IPS DF 4.7 (cell line): ENCODE measurements at regions not wholly inside any gene's neighbourhood (a gene's known extent, or its start where the extent isn't known, plus 50 kb on each side); places are given as distances from the start of the nearest gene placed in this dataset.
A peak's percentile ranks its signal among the peaks of the same experiment; 100 is the strongest.

Experiments
- DNase-seq: peaks from one replicate; pipeline ENCODE4 v3.0.0-alpha.2; 2013; ENCODE audit warnings: low spot score; ENCODE audit errors: extremely low read depth

DNA sequence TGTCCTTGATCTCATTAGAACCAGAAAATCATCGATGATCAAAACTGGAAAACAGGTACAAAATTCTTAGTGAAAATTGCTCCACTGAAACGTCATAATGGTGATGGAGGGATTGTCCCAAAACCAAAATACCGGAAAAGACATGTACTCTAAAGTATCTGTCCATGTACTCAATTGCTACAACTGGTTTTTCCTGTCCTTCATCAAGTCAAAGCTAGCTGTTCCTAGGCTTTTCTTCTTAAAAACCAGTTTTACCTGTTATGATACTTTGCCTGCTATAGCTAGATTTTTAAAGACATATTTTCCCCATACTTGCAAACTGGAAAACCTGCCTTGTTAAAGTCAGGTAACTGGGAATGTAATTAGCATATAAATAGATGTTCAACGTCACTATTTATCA lies 50.5 kb upstream of the LRRC1 start:
- DNase-seq, result no peak

DNA sequence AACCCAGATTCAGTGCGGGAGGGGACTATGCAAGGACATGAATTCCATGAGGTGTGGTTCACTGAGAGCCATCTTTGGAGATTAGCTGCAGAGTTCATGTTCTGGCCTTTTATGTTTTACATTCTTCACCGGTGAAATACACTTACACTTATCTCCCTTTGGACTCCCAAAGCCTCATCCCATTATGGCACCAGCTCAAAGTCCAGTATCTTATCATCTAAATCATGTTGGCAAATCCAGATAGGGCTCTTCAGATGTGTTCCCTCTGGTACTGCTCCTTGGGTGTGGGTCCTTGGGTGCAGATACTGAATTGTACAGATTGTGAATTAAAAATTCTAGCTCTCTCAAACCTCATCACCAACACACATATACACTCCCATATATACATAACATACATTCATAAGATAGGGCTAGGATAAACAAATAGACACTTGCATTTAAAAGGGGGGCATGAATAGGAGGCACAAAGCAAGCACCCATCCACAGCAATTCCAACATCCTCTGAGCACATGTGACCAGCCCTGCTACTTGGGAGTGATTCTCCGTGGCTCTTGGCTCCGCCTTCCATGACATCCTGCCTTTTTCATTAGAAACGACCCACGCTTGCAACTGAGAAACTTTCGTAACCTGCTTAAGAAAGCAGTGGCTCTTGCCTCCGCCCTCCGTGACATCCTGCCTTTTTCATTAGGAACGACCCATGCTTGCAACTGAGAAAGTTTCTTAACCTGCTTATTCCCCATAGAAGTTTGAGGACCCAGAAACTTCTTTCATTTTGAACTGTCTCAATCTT lies 53.6 kb upstream of the LRRC1 start:
- DNase-seq, result no peak

DNA sequence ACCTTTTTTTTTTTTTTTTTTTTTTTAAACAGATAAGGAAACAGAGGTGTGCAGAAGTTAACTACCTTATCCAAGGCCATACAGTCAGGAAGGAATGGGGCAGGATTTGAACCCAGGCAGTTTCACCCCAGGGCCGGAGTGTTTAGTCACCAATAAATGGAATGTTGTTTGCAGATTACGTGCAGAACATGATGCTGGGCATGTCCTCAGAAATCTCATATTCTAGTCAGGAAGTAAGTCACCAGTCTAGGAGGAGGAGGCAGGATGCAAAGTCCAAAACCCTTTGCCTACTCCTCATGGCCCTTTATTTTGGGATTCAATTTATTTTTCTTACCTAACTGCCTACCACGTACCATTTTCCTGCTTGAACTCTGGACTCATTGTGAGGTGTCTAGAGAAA lies 57.1 kb upstream of the LRRC1 start:
- DNase-seq, result no peak

DNA sequence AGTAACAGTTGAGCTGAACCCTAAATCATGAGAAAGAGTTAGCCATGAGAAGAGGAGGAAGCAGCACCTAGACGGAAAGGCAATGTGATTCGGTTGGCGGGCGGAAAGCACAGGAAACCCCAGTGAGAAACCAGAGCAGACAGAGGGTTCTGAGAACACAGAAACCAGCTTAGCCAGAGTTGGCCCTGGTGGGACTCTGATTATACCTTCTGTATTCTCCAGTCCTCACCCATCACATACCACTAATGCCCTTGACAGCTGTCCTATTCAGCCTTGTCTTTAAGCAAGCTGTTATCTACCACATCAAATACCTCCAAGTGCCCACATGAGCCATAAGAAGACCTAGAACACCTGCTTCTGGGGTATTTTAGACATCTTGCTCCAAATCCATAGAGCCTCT lies 58.9 kb upstream of the LRRC1 start:
- DNase-seq, result no peak

DNA sequence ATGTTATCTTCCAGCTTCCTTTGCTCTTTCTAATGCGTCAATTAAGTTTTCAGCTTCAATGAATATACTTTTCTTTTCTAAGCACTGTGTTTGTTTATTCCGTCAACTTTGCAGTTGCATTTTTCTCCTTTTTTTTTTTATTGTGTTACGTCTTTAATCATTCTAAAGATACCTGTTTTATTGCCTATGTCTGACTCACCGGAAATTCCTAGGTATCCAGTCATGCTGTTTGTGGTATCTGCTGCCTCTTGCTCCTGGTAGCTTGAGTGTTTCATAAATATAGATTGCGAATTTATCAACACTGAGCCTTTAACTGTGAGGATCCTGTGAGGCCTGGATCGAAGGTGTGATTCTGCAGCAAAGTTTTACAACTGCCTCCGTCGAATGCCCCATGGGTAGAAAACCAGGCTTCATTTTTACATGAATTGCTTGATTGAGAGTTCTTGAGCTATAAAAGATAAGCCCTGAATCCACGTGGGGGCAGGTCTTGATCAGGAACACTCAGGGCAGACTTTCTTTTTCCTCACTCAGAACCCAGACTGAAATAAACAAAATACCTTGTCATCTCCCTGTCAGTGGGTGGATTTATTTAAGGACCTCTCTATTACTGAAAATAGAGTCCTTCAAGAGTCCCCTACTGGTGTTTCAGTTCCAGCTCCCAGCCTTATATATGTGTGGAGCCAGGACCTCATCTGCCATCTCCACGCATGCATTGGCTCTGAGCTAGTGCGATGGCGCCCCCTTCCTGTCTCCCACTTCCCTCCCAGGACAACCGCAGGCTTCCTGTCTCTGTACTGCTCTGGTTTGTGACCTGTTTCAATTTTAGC lies 60.1 kb upstream of the LRRC1 start:
- no peak for DNase-seq

DNA sequence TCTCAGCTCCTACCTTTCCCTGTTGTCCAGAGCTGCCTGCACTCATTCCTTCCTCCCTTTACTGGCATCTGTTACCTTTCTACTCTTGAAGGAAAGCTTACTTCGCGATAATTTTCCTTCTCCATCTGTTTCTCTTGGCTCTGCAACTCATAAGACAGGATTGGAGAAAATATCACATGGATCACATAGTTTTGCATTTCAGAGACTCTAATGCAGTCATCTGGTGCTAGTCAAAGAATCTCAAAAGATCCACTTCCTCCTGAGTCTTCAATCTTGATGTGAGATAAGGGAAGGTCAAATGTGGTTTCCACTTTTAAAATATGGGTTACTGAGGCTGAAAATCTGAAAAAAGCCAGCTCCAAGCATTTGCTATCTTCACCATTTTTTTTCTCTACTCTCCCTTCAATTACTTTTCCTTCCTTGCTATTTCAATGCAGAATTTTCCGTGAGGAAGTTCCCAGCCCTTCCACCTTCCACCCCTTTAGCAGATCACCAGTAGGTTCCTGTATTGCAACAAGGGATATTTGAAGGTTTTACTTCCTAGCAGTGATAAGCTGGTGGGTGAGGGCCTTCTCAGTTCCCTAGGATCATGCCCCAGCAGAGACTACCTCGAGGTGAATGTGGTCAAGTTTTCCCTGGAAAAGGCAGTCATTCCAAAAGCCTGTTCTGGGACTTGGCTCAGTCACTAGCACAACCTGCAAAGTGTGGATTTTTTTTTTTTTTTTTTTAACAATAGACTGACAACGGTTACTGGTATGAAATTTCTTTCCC lies 62.8 kb upstream of the LRRC1 start:
- no peak for DNase-seq

DNA sequence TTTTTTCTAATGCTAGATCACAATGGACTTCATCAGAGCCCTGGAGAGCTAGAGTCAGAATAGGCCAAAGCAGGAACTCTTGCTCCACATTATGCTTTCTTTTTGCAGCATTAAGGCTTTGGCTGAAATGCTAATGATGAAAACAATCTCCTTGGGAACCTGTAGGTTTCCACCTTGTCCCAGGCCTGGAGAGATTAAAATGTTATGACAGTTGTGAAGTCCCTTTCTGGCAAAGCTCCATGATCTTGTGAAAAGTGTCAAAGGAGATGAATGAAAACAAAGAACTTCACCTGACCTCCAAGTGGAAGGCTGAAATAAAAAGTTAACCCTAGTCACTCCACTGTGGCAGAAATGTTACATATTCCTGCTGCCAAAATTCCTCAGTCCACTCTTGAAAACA lies 64.0 kb upstream of the LRRC1 start:
- DNase-seq, result no peak

DNA sequence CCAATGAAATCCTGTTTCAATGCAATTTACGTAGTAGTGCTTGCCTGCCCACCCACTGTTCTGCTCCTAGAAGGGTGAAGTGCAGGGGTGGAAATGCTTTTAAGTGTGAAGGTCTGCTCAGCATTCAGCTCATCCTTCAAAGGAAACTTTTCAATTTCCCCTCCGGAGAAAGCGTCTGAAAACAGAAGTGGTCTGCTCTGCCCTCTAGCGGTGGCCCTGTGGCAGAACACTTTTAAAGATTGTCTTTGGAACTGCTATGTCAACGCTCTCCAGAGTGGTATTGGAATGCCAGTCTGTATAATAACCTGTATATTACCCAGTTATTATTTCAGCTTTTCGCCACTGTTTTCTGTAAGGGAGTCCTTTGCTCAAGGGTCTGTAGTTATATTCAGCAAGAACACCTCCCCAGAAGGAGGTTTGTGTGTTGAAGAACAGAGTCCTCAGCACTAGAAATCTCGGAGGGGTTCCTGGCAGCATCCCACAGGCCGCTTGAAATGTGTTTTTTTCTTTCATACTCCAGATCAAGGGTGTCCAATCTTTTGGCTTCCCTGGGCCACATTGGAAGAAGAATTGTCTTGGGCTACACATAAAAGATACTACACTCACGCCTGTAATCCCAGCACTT lies 63.1 kb upstream of the KLHL31 start:
- no peak for DNase-seq

DNA sequence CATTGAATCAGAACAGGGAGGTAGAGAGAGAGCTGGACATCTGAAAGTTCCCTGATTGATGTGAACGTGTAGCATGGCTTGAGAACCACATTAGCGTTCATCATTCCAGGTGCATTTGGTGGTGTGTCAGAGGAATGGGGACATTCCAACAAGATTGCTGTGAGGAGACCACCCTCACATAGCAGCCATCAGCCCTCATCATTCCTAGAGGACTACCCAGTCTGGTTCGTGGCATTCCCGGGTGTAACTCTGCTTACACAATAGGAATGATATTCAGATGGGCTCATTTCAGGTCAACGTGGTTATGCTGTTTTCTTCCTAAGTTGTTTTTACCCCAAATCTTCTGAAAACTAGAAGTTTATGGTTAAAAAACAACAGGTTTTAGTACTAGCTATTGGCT lies 62.2 kb upstream of the KLHL31 start:
- DNase-seq, result no peak

DNA sequence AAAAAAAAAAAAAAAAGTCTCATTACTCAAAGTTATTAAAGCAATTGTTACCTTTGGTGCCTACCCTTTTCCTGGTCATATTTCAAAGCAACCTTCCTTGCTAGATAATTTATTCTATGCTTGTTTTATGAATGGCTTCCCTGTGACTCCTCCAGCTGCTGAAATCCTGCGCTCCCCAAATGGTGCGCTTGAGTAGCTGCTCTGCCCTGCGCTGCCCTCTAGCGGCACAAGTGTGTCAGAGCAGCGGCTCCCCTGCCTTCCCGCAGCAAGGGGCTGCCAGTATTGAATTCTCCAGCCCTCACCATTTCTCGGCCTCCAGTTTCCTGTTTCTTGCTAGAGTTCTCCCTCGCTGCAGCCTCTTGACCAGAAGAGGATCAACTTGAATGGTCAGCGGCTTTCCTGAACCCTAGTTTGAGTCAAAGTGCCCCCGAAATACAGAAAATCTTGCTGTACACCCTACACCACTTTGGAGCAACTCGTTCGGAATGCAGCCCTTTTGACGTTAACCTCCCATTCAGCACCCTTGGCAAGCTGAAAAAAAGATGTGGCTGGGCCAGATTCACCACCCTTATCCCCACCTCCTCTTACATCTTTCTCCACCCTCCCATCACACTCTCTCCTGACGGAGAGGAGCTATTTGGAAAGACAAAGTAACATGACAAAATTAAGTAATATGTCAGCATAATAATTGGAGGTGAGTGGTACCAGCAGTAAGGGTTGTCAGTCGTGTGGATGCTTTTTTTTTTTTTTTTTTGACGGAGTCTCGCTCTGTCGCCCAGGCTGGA lies 60.4 kb upstream of the KLHL31 start:
- DNase-seq, result no peak

DNA sequence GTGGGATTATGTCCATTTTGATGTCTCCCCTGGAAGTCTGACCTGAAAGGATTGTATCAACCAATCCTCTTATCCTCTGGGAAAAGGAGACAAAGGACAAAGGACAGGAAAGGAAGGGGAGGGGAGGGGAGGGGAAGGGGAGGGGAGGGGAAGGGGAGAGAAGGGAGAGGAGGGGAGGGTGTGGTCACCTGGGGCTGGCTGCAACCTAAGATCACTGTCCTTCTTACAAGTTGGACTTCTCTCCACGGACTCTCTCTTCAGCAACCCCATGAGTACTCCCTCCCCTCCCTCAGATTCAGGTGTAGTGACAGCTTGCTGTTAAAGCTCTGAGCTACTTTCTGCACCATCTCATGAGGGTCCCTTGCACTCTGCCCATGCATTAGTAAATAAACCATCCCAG lies 58.9 kb upstream of the KLHL31 start:
- DNase-seq, result no peak

DNA sequence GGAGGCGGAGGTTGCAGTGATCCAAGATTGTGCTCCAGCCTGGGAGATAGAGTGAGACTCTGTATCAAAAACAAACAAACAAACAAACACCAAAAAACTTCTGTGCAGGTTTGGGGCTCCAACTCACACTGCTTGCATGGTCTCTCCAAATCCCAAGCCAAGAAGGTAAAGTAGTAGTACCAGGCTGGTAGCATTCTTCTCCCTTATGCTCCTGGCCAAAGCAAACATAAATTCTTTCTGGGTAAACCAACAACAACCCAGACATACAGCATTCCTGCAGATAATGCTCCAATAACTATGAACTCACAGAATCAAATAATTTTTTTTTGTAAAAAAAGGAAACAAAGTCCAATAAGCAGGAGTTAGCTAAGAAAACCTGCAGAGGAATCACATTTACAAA lies 57.8 kb upstream of the KLHL31 start:
- no peak for DNase-seq

DNA sequence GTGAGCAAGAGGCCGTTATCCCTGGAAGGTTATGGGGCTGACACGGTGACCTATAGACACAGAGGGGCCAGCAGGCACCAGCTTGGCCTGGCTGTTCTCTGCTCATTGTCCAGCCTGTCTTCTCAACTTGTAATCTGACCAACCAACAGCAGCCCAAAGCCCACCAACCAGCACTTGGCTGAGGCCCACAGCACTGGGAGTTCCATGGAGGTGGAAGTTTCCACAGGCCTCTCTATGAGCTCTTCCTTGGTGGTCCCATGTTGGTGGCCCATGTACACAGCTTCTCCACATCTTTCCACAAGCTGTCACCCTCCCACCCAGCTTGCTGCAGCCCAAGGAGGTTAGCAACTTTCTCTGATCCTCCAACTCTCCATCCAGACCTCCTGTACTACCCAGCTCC lies 56.2 kb upstream of the KLHL31 start:
- DNase-seq, result no peak

DNA sequence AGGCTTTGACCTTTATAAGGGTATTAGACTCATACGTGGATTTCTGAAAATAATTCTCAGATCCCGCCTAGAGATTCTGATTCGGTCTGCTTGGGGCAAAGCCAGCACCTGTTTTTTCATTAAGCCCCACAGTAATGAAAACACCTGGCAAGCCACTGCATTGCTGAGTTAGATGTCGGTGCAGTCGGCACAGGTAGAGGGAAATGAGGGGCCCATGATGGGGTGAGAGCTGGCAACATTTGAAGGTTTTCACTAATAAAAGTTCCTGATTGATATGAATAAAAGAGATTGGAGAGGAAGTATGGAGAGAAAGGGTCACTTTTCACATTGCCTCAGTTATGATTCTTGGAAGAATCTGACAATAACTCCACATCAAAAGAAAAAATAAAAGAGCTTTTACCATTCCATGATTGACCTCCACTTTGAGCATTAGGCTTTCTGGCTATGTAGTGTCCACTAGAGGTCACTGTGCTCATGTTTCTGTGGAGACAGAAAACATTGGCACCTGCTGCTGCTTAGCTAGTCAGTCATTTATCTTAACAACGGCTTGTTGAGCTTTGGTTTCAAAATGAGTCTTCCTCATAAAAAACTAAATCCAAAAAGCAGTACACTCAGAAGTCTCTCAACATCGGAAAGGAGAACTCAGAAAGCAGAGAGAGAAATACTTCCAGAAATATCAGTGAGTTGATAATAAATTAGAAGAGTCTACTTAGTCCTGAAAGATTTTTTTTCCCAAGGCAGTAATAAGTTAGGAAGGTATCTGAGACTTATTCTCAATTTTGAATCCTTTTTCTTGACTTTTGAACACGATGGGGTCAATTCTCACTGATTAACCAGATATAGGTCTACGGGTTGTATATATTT lies 53.3 kb upstream of the KLHL31 start:
- peak; percentile 68 for DNase-seq

DNA sequence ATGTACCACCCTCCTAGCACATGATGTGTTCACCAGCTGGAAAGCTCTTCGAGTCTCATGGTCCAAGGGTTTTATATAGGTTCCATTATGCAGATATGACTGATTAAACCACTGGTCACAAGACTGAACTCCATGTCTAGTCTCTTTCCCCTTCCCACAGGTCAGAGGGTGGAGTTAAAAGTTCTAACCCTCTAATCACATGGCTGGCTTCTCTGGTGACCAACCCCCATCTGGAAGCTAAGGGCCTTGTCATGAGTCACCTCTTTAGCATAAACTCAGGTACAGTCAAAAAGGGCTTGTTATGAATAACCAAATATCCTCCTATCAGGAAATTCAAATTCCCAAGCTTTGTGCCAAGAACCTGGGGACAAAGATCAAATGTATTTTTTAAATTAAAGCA lies 52.0 kb upstream of the KLHL31 start:
- DNase-seq, result no peak

DNA sequence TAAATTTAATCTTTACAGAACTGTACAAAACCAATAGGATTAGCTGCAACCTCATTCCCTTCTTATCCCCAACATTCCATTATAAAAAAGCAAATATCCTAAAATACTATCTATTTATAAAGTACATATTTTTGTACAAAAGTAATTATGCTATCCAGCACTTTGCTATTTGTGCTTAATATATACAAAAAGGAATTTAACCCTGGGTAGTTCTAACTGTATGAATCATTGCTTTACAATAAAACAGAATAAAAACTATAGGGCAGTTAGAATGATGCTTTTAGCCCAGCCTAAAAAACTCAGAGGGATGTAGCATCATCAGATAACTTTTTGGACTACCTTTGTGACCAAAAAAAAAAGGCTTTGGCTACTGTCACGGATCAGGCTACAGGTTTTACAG lies 49.9 kb upstream of the KLHL31 start:
- no peak for DNase-seq
